Medulla oblongata (tissue), 1 donor: ENCODE measurements at regions not wholly inside any gene's neighbourhood (a gene's known extent, or its start where the extent isn't known, plus 50 kb on each side); places are given as distances from the start of the nearest gene placed in this dataset.
"Not testable (repeated sequence)": the region's sequence is repeated elsewhere in the genome, so short reads cannot be mapped to it uniquely, and the experiment has no call there.

Experiments used
- DNase-seq: peaks from one replicate; pipeline ENCODE4 v3.0.0-alpha.2; 2015; ENCODE audit errors: extremely low spot score

- DNase-seq: no peak
These were observed 153.3 kb downstream of the AVL9 start for GRCh38 chr7:32648408-32649156.

DNA sequence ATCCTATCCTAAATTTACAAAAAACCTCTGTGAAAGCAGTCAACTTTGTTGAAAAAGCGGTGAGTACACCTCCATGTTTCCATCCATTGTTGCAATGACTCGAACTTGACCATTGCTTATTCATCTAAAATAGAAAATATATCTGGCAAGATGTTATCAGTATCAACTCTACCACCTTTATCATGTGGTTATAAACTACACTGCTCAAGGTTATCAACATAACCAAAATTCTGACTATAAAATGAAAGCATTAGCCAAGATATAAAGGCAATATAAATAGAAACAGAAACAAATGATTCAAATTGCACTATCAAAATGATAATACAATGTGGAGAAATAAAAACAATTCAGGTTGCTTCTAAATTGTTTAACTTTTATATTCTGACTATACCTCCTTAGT lies 150.0 kb downstream of the AVL9 start:
- not testable (repeated sequence) for DNase-seq

DNA sequence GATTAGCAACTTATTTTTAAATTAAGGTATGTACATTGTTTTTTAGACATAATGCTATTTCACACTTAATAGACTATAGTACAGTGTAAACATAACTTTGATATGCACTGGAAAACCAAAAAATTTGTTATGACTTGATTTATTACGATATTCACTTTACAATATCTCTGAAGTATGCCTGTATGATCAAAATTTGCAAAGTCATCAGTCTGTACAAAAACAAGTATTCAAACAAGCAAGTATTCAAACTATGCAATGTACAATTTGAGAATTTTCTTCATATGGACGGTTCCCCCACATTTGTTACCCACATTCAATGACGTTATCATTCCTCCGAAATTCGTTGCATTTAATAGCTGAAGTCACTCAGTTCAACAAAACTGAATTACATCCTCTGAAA lies 147.9 kb downstream of the AVL9 start:
- DNase-seq: no peak

GRCh38 chr7:32639122-32639521 lies 143.8 kb downstream of the AVL9 start:
- DNase-seq: no peak

DNA sequence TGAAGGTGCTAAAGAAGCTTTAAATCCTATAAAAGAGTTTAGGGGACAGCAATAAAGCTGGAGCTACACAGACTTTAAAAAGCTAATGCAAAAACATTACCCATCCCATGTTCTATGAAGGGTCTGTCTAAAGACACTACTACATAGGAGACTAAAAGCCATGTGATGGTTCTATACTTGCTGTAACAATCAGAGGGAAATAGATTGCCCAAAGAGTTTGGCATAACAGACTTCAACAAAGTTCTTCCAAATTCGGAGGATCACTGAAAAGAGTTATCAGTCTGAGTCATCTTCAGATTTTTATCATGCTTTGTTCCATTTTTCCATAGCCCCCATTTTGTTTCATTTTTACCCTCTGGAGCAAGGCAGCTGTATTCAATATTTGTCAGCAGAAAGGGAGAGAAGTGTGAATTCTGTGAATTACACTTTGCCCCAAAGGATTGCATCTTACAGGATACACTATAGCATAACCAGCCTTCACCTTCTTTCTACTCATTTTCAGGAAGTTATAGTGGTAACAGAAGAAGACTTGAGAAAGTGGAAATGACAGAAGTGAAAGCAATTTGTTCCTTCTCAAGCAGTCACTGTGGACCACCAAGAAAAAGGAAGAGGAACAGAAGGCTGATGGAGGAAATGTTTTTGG lies 143.3 kb downstream of the AVL9 start:
- DNase-seq: peak; percentile 66
